Adrenal gland (tissue), 9 donors: ENCODE measurements at regions not wholly inside any gene's neighbourhood (a gene's known extent, or its start where the extent isn't known, plus 50 kb on each side); places are given as distances from the start of the nearest gene placed in this dataset.
"Not testable (repeated sequence)": the region's sequence is repeated elsewhere in the genome, so short reads cannot be mapped to it uniquely, and the experiment has no call there.

ENCODE experiments used
- DNase-seq, 7 donors: peaks; one replicate each; pipeline ENCODE4 v3.0.0-alpha.2; 2019 to 2020
- H3K27ac ChIP-seq, 5 donors: fragments of 200-600 bp; sonication (generic) in 4 of 5; 1 replicate in 3 of 5; 2 replicates in 2 of 5; pipeline versions ENCODE4 v1.5.1 to v1.8.0; 2016 to 2020; ENCODE audit warnings: mild to moderate bottlenecking in 1 of 5
- H3K27me3 ChIP-seq: fragments of 200-600 bp; 2 replicates; pipeline ENCODE4 v1.8.0; 2021
- H3K36me3 ChIP-seq, 2 donors: fragments of 200-600 bp; replicated peaks in 1 of 2; 1 replicate in 1 of 2; 2 replicates in 1 of 2; pipeline versions ENCODE4 v1.5.1 to v1.8.0; 2018 to 2022
- H3K4me1 ChIP-seq, 2 donors: fragments of 200-600 bp; replicated peaks in 1 of 2; 1 replicate in 1 of 2; 2 replicates in 1 of 2; pipeline versions ENCODE4 v1.5.1 to v1.8.0; 2018 to 2021
- H3K4me3 ChIP-seq, 4 donors: fragments of 200-600 bp; sonication (generic) in 3 of 4; one replicate each; pipeline ENCODE4 v1.5.1; 2016 to 2018
- H3K9me3 ChIP-seq, 3 donors: fragments of 200-600 bp; sonication (generic) in 1 of 3; replicated peaks in 1 of 3; 1 replicate in 2 of 3; 2 replicates in 1 of 3; pipeline versions ENCODE4 v1.5.1 to v1.8.0; 2016 to 2021
- WGBS, 4 donors: extraction: QIAGEN DNeasy Blood & Tissue Kit in 2 of 4; methylation state at CpG; one replicate each; pipeline versions ENCODE4 v1.1.5 to v1.1.7; 2013 to 2017; 5-methylcytosine and 5-hydroxymethylcytosine counted together
- intact Hi-C, 2 donors: fragments of 100-400 bp; cut with DNase I; formaldehyde crosslinking; loops; one replicate each; pipeline versions ENCODE4 v1.14.1 to v1.15.0; 2022 to 2023
- donor health status: healthy with polysubstance abuse.
- donor health status: Bipolar disorder and iron deficiency.
- donor health status: DM: yes; HTN: yes; CAD: no.
- donor health status: DM: no; HTN: no; CAD: no.
- donor health status: DM: no; HTN: no; CAD: no.

GRCh38 chr9:138174954-138175353 is 297.4 kb downstream of the CACNA1B start:
- H3K36me3 ChIP-seq, H3K4me1 ChIP-seq, intact Hi-C loops, H3K4me3 ChIP-seq, H3K27ac ChIP-seq, DNase-seq, H3K9me3 ChIP-seq, H3K27me3 ChIP-seq: not testable (repeated sequence)
- 74 to 81% (median 77%) methylated on average over 13 to 24 of the region's 30 CpGs for WGBS, 4 donors

- intact Hi-C loops: not testable (repeated sequence)
- WGBS, 4 donors: 88 to 95% (median 89%) methylated on average over 14 to 24 of the region's 31 CpGs; no CpG with 5 or more reads in 1 of the 4 donors
Observed at GRCh38 chr9:138175354-138175753, 297.8 kb downstream of the CACNA1B start.

GRCh38 chr9:138177091-138177490 is 299.5 kb downstream of the CACNA1B start:
- 82 to 97% (median 91%) methylated on average over 6 to 9 of the region's 9 CpGs for WGBS, 4 donors
- DNase-seq, H3K27me3 ChIP-seq, H3K4me1 ChIP-seq, H3K27ac ChIP-seq, intact Hi-C loops, H3K4me3 ChIP-seq, H3K9me3 ChIP-seq, H3K36me3 ChIP-seq: not testable (repeated sequence)

More at GRCh38 chr9:138175354-138175753, 297.8 kb downstream of the CACNA1B start:
- H3K4me1 ChIP-seq, DNase-seq, H3K27me3 ChIP-seq, H3K27ac ChIP-seq, H3K36me3 ChIP-seq, H3K9me3 ChIP-seq, H3K4me3 ChIP-seq: not testable (repeated sequence)

GRCh38 chr9:138179003-138179402 is 301.4 kb downstream of the CACNA1B start:
- H3K4me1 ChIP-seq, DNase-seq, H3K27me3 ChIP-seq, H3K36me3 ChIP-seq, intact Hi-C loops, H3K9me3 ChIP-seq, H3K4me3 ChIP-seq, H3K27ac ChIP-seq: not testable (repeated sequence)
- 67 to 94% (median 87%) methylated on average over 2 to 4 of the region's 4 CpGs for WGBS, 4 donors

- H3K36me3 ChIP-seq, intact Hi-C loops: not testable (repeated sequence)
- WGBS, 4 donors: 40 to 71% (median 69%) methylated on average over 1 to 3 of the region's 3 CpGs
Observed at GRCh38 chr9:138179671-138180070, 302.1 kb downstream of the CACNA1B start.

GRCh38 chr9:138181963-138182362 is 304.4 kb downstream of the CACNA1B start:
- intact Hi-C loops, H3K4me3 ChIP-seq, DNase-seq, H3K36me3 ChIP-seq, H3K27me3 ChIP-seq, H3K27ac ChIP-seq, H3K4me1 ChIP-seq, H3K9me3 ChIP-seq: not testable (repeated sequence)
- 40 to 61% (median 52%) methylated on average over 1 of the region's 1 CpG for WGBS, 4 donors

More at GRCh38 chr9:138179671-138180070, 302.1 kb downstream of the CACNA1B start:
- H3K27ac ChIP-seq, H3K4me3 ChIP-seq, H3K4me1 ChIP-seq, H3K27me3 ChIP-seq, H3K9me3 ChIP-seq, DNase-seq: not testable (repeated sequence)

GRCh38 chr9:138197156-138197555 is 319.6 kb downstream of the CACNA1B start:
- DNase-seq, H3K9me3 ChIP-seq, H3K36me3 ChIP-seq, H3K4me1 ChIP-seq, H3K4me3 ChIP-seq, intact Hi-C loops, H3K27ac ChIP-seq, H3K27me3 ChIP-seq: not testable (repeated sequence)
- WGBS, 4 donors: 77 to 89% (median 85%) methylated on average over 2 to 9 of the region's 9 CpGs

- H3K4me3 ChIP-seq, H3K4me1 ChIP-seq, H3K36me3 ChIP-seq, H3K27me3 ChIP-seq, H3K9me3 ChIP-seq, intact Hi-C loops, H3K27ac ChIP-seq, DNase-seq: not testable (repeated sequence)
- WGBS, 4 donors: 89 to 100% (median 94%) methylated on average over 1 of the region's 1 CpG
Observed at GRCh38 chr9:138198963-138199362, 321.4 kb downstream of the CACNA1B start.

- H3K4me3 ChIP-seq, DNase-seq, H3K27ac ChIP-seq, H3K9me3 ChIP-seq, intact Hi-C loops, H3K27me3 ChIP-seq, H3K4me1 ChIP-seq, H3K36me3 ChIP-seq: not testable (repeated sequence)
- 89 to 93% (median 92%) methylated on average over 10 to 12 of the region's 12 CpGs for WGBS, 4 donors
Observed at GRCh38 chr9:138199917-138200316, 322.3 kb downstream of the CACNA1B start.

- WGBS, 4 donors: 56 to 85% (median 77%) methylated on average over 2 to 10 of the region's 11 CpGs
- DNase-seq, H3K27me3 ChIP-seq, H3K27ac ChIP-seq, H3K9me3 ChIP-seq, intact Hi-C loops, H3K4me3 ChIP-seq, H3K36me3 ChIP-seq, H3K4me1 ChIP-seq: not testable (repeated sequence)
Observed at GRCh38 chr9:138200481-138201142, 323.0 kb downstream of the CACNA1B start.

GRCh38 chr9:138201167-138201889 is 323.7 kb downstream of the CACNA1B start:
- DNase-seq, H3K36me3 ChIP-seq, intact Hi-C loops, H3K27ac ChIP-seq, H3K4me1 ChIP-seq, H3K4me3 ChIP-seq, H3K27me3 ChIP-seq, H3K9me3 ChIP-seq: not testable (repeated sequence)
- 62 to 100% (median 84%) methylated on average over 2 to 8 of the region's 15 CpGs for WGBS, 4 donors
